ENCODE measurements at regions not wholly inside any gene's neighbourhood (a gene's known extent, or its start where the extent isn't known, plus 50 kb on each side); places are given as distances from the start of the nearest gene placed in this dataset.

DNA sequence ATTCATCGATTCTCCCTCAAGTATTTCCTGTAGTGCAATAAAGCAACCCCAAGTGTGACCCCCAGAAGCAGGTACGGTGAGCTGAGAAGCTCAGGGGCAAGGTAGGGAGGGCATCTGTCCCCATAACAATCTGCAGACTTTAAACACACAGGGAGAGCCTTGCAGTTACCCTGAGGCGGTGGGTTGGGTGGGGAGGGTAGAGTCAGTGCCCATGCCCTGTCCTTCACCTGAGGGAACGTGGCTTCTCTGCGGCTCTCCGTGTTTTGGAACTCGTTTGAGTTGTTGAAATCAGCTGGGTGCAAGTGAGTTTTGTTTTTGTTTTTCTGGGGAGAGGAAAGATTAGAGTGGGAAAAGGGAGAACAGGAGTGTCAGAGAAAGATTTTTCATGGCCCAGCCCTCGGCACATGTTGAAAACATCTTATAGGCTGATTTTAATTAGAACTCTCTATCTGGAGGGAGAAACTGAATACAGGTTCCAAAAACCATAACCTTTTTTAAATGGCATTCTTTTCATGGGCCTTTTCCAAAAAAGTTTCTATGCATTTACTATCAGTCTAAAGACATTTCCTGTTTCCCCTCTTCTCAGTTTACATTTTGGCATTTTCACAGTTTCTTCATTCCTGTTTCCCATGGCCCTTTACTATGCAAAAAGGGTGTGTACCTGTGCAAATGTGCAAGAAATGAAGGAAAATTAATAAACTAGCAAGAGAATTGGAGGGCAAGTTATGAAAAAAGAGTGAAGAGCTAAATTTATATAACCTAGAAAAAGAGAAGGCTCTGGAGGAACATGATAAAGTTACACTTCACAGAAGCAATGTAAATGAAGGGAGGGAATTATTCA lies 266.5 kb upstream of the VLDLR start:
- peak in 1 of 3 donors; percentile 58 for DNase-seq

- peak in 1 of 3 donors; percentile 56 for DNase-seq
These were observed 265.9 kb upstream of the VLDLR start for GRCh38 chr9:2355697-2355983.

GRCh38 chr9:2356041-2356790 lies 265.4 kb upstream of the VLDLR start:
- DNase-seq: no peak

DNA sequence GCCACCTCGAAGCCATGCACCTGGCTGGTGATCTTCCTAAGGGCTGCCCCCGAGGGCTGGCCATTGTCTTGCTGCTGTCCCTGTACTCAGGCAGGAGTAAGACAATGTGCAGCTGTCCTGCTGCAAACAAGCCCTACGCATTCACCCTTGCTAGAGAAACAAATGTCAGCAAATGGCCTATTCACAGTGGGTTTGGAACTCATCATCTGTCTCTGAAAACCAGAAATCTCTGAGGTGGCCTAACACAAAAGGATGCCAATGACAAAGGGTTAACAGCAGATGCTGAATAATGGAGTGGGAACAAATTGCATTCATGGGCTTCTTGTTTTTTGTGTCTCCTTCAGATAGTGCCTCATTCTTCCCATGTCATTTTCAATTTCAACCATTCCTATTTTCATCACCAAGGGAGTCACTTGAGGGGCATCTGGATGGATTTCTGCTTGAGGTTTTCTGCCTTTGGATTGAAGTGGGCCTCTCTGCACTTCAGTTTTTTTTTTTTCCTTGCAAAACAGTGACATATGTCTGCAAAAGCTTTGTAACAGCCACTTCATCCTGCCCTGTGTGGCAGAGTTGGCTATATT lies 261.6 kb upstream of the VLDLR start:
- DNase-seq: no peak

GRCh38 chr9:2362150-2362549 lies 259.4 kb upstream of the VLDLR start:
- no peak for DNase-seq

GRCh38 chr9:2363138-2363745 lies 258.3 kb upstream of the VLDLR start:
- DNase-seq: no peak

- DNase-seq: no peak
These were observed 257.8 kb upstream of the VLDLR start for GRCh38 chr9:2363781-2364180.

- DNase-seq: no peak
These were observed 253.6 kb upstream of the VLDLR start for GRCh38 chr9:2367970-2368369.

DNA sequence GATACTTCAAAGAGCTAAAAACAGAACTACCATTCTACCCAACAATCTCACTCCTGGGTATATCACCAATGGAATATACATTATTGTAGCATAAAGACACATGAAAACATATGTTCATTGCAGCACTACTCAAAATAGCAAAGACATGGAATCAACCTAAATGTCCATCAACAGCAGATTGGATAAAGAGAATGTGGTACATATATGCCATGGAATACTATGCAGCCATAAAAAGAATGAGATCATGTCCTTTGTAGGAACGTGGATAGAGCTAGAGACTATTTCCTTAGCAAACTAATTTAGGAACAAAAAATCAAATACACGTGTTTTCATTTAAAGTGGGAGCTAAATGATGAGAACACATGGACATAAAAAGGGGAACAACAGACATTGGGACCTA lies 247.9 kb upstream of the VLDLR start:
- DNase-seq: no peak

DNA sequence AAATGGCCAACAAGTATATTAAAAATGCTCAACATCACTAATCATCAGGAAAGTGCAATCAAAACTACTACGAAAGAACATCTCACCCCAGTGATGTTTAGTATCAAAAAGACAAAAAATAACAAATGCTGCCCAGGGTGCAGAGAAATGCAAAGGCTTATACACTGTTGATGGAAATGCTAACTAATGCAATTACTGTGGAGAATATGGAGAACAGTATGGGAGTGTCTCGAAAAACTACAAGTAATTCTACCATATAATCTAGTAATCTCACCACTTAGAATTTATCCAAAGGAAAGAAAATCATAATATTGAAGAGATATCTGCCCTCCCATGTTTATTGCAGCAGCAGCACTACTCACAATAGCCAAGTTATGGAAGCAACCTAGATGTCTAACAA lies 246.5 kb upstream of the VLDLR start:
- DNase-seq: no peak

DNA sequence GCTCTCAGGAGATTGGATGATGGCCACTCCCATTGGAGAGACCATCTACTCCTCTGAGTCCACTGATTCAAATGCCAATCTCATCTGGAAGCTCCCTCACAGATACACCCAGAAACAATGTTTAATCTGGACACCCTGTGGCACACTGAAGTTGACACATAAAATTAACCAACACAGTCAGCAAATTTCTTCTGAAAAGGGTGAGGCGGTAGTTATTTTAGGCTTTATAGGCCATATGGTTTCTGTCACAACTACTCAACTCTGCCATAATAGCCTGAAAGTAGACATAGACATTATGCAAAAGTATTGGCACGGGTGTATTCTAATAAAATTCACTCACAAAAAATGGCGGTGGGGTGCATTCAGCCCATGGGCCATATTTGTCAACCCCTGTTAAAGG lies 244.5 kb upstream of the VLDLR start:
- no peak for DNase-seq

GRCh38 chr9:2377834-2378233 lies 243.8 kb upstream of the VLDLR start:
- DNase-seq: no peak

DNA sequence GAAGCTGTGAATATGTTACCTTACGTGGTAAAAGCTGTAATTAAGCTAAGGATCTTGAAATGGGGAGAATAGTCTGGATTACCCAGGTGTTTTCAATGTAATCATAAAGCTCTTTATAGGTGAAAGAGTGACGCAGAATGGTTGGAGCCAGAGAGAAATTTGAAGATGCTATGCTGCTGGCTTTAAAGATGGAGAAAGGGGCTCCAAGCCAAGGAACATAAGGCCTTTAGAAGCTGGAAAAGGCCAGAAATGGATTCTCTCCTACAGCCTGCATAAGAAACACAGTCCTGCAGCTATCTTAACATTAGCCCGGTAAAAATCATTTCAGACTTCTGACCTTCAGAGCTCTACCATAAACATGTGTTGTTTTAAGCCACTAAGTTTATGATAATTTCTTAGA lies 243.3 kb upstream of the VLDLR start:
- DNase-seq: no peak

DNA sequence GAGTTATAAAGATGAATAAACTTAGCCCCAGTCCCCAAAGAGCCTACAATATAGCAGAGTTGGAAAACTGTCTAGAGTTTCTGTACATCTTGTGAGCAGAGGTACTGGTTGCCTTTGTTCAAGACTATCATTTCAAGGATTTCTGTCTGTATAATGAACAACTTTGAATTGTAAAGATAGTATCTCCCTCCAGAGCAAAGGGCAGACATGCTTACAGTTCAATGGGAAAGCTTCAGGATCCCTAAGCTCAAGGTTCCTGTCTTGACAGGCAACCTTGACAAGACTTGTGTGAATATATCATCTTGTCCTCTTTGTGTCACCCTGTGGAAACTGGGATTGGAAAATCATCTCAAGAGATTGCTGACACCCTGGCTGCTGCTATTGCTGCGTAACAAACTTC lies 242.8 kb upstream of the VLDLR start:
- DNase-seq: no peak

- DNase-seq: no peak
These were observed 236.8 kb upstream of the VLDLR start for GRCh38 chr9:2384741-2385140.

GRCh38 chr9:2385746-2386145 lies 235.8 kb upstream of the VLDLR start:
- DNase-seq: no peak

DNA sequence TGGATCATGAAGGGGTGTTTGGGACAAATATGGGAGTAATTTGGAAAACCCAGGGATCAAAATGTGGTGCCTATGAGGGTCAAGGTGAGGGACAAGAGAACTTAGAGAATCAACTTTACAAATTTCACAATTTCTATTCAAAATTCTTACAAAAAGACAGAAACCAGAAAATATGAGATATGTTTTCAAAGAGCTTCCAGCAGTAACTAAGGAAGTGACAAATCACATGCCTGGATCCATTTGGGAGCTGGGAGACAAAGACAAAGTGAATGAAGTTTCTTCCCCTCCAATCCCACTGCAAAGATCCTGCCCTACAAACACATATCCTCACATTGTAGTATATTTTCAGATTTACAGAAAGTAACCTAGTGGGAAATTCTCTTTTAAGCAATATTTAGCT lies 235.0 kb upstream of the VLDLR start:
- peak in 2 of 3 donors; percentile 20 to 55 for DNase-seq

DNA sequence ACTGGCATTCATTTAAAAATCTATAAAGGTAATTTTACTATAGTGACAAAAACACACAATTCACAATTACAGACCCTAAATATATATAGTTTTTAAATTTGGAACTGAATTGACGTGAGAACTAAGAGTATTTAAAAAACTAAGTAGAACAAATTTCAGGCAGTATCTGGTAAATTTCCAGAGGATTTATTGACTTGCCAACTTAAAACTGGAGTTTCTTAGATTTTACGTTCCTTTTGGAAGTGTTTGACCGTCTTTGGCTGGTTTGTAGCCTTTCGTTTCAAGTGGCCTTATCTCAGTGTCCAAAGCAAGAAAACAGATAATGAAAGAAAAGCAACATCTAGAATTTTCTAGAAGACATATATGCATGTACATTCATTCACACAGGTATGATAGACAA lies 234.4 kb upstream of the VLDLR start:
- peak in 1 of 3 donors; percentile 32 for DNase-seq

DNA sequence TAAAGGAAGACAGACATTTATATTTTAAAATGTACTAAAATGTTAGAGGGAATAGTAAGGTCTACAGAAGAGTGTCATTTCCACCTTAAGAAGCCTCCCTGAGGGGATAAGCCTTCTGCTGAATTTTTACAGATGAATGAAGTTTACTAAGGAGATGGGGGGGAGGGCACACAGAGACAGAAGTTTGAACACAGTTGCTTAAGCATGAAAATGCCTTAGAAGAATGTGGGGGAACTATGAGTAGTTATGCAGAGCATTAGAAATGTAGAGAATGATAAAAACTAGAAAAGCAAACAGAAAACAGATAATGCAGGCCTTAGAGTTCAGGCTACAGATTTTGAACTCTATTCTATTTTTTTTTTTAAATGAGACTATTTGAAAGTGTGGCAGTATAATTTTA lies 232.2 kb upstream of the VLDLR start:
- no peak for DNase-seq

DNA sequence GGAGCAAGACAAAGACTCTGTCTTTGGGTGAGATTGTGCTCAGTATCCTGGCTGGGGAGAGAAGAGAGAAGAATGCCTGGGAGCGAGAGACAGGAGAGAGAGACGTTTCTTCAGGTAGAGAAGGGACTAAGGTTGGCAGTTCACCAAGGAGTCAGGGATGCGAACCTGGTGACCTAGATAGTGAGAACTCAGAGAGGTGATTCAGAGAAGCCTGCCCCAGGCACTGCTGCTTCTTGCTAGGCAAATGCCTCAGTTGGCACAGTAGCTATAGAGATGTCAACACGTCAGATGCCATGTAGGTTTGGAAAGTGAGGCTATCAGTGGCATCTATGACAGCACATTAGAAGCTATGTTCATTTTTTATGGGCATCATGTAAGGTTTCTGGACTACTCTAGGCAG lies 231.6 kb upstream of the VLDLR start:
- DNase-seq: no peak

DNA sequence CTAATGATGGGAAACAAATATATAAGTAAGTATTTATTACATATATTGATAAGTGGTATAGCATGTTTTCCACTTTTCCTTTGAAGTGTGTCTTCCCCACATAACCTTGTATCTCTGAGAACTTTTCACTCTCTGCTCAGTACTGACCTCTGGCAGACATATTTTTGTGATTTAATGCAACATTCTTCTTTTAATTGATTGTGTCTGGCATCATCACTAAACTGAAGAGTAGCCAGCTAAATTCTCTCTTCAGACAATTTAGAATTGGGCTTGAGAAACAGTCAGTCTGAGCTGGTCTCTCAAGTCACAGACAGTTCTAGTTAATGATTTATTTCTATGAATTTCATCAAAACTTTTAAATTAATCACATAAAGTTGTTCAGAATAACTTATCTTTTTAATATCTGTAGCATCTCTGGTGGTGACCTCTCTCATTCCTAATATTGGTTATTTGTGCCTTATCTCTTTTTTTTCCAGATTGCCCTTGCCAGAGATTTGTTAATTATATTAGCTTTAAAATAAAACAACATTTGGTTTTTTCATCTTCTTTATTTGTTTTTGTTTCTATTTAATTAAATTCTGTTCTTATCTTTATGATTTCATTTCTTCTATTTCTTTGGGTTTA lies 230.0 kb upstream of the VLDLR start:
- DNase-seq: peak in 1 of 3 donors; percentile 34

DNA sequence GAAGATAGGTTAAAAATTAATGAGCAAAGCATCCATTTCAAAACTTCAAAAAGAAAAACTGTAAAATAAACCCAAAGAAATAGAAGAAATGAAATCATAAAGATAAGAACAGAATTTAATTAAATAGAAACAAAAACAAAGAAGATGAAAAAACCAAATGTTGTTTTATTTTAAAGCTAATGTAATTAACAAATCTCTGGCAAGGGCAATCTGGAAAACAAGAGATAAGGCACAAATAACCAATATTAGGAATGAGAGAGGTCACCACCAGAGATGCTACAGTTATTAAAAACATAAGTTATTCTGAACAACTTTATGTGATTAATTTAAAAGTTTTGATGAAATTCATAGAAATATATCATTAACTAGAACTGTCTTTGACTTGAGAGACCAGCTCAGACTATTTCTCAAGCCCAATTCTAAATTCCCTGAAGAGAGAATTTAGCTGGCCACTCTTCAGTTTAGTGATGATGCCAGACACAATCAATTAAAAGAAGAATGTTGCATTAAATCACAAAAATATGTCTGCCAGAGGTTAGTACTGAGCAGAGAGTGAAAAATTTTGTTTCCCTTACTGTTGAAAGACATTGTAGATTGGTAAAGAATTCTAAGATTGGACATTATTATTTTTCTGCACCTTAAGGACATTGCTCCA lies 227.4 kb upstream of the VLDLR start:
- DNase-seq: peak in 1 of 3 donors; percentile 31
